B cell (primary cell): ENCODE measurements at regions not wholly inside any gene's neighbourhood (a gene's known extent, or its start where the extent isn't known, plus 50 kb on each side); places are given as distances from the start of the nearest gene placed in this dataset.

Source experiments
- ATAC-seq: fragments of 200-7000 bp; cut with Tn5 transposase; one replicate; pipeline ENCODE4 v1.10.0; 2021; ENCODE audit warnings: low read depth, mild to moderate bottlenecking, moderate number of reproducible peaks, moderate library complexity
- CTCF ChIA-PET: fragments of 350-600 bp; sonication (Branson Sonifier 250); formaldehyde crosslinking; loops from one replicate; lab custom pipeline; 2021; ENCODE audit warnings: antibody characterized with exemption, inconsistent platforms; lab: Charles Lee
- POLR2A ChIA-PET: fragments of 350-600 bp; sonication (Branson Sonifier 250); formaldehyde crosslinking; loops from one replicate; lab custom pipeline; 2021; ENCODE audit warnings: antibody characterized with exemption; lab: Charles Lee
- DNase-seq: peaks from one replicate; pipeline ENCODE4 v3.0.0; 2013
- H2AFZ ChIP-seq: 2 replicates; pipeline ENCODE4 v1.6.1; 2012; ENCODE audit warnings: mild to moderate bottlenecking, low read depth, low read length; ENCODE audit not compliant: insufficient read depth, poor library complexity, severe bottlenecking
- H3K27ac ChIP-seq, 2 donors: 1 replicate in 1 of 2; 2 replicates in 1 of 2; pipeline ENCODE4 v1.5.1; 2012 to 2013; ENCODE audit warnings: low read length in 2 of 2, mild to moderate bottlenecking in 2 of 2, moderate library complexity in 1 of 2
- H3K27me3 ChIP-seq, 4 experiments: fragments of 200-600 bp in 1 of 4; sonication (generic) in 1 of 4; replicated peaks in 1 of 4; 1 replicate in 2 of 4; 2 replicates in 2 of 4; pipeline versions ENCODE4 v1.6.1 to v1.7.0; 2013 to 2016; ENCODE audit warnings: low read length in 3 of 4, mild to moderate bottlenecking in 2 of 4, mixed read lengths in 1 of 4, moderate library complexity in 1 of 4; ENCODE audit not compliant: insufficient read depth in 4 of 4, control insufficient read depth in 3 of 4; ENCODE audit errors: control extremely low read depth in 1 of 4
- H3K36me3 ChIP-seq, 2 experiments: replicated peaks in 1 of 2; 1 replicate in 1 of 2; 2 replicates in 1 of 2; pipeline versions ENCODE4 v1.6.1 to v1.7.1; 2013; ENCODE audit warnings: low read length in 1 of 2; ENCODE audit not compliant: insufficient read depth in 2 of 2, control insufficient read depth in 1 of 2; ENCODE audit errors: control extremely low read depth in 1 of 2, extremely low read depth in 1 of 2
- H3K4me1 ChIP-seq, 2 donors: fragments of 200-600 bp in 1 of 2; sonication (generic) in 1 of 2; 1 replicate in 1 of 2; 2 replicates in 1 of 2; pipeline versions ENCODE4 v1.5.1 to v1.6.1; 2013 to 2017; ENCODE audit warnings: low read length in 2 of 2; ENCODE audit not compliant: control insufficient read depth in 2 of 2, insufficient read depth in 2 of 2
- H3K4me2 ChIP-seq: replicated peaks from 2 replicates; pipeline ENCODE3; 2012; ENCODE audit warnings: mild to moderate bottlenecking, low read depth, low read length; ENCODE audit not compliant: poor library complexity, severe bottlenecking
- H3K4me3 ChIP-seq, 5 experiments: fragments of 200-600 bp in 1 of 5; sonication (generic) in 1 of 5; 1 replicate in 3 of 5; 2 replicates in 2 of 5; pipeline versions ENCODE4 v1.5.1 to v1.7.0; 2011 to 2016; ENCODE audit warnings: low read length in 4 of 5, mild to moderate bottlenecking in 4 of 5, low read depth in 2 of 5, control low read depth in 1 of 5, moderate library complexity in 1 of 5; ENCODE audit not compliant: insufficient read depth in 1 of 5; ENCODE audit errors: control extremely low read depth in 1 of 5, extremely low read depth in 1 of 5
- H3K79me2 ChIP-seq: fragments of 200-600 bp; sonication (generic); one replicate; pipeline ENCODE4 v1.6.0; 2016; ENCODE audit warnings: low read length; ENCODE audit not compliant: control insufficient read depth, insufficient read depth
- H3K9ac ChIP-seq: fragments of 200-600 bp; sonication (generic); 2 replicates; pipeline ENCODE4 v1.6.1; 2017; ENCODE audit warnings: mild to moderate bottlenecking, low read length, moderate library complexity
- H3K9me3 ChIP-seq, 3 donors: one replicate each; pipeline versions ENCODE4 v1.6.1 to v1.7.1; 2013; ENCODE audit warnings: low read length in 2 of 3; ENCODE audit not compliant: control insufficient read depth in 2 of 3, insufficient read depth in 1 of 3; ENCODE audit errors: control extremely low read depth in 1 of 3
- H4K20me1 ChIP-seq: 2 replicates; pipeline ENCODE4 v1.6.0; 2012; ENCODE audit warnings: mild to moderate bottlenecking, low read length; ENCODE audit not compliant: insufficient read depth, control insufficient read depth, poor library complexity, severe bottlenecking
- H3K27ac Mint-ChIP-seq: one replicate; pipeline ENCODE4 v1.8.0; 2021; ENCODE audit warnings: mixed read lengths
- H3K27me3 Mint-ChIP-seq: one replicate; pipeline ENCODE4 v1.8.0; 2021; ENCODE audit warnings: mixed read lengths
- H3K4me1 Mint-ChIP-seq: one replicate; pipeline ENCODE4 v1.8.0; 2021; ENCODE audit warnings: mixed read lengths
- H3K4me3 Mint-ChIP-seq: one replicate; pipeline ENCODE4 v1.8.0; 2021; ENCODE audit warnings: mixed read lengths
- H3K9me3 Mint-ChIP-seq: one replicate; pipeline ENCODE4 v1.8.0; 2022; ENCODE audit warnings: mixed read lengths; ENCODE audit not compliant: insufficient read depth
- CTCF ChIP-seq: fragments of 200-600 bp; IDR thresholded peaks from one replicate; pipeline ENCODE4 v1.8.0; 2022; ENCODE audit warnings: antibody characterized with exemption, mild to moderate bottlenecking
- EZH2 ChIP-seq: IDR thresholded peaks from 2 replicates; pipeline ENCODE4 v1.6.1; 2012; ENCODE audit warnings: borderline replicate concordance, low read depth, mild to moderate bottlenecking, moderate library complexity, low read length; ENCODE audit not compliant: insufficient read depth, poor library complexity, severe bottlenecking
- WGBS: methylation state at CpG from one replicate; pipeline ENCODE4 v1.1.5; 2013; ENCODE audit warnings: missing lambda C conversion rate; ENCODE audit not compliant: insufficient coverage; 5-methylcytosine and 5-hydroxymethylcytosine counted together
- intact Hi-C: fragments of 100-400 bp; cut with micrococcal nuclease; formaldehyde crosslinking; loops from one replicate; pipeline ENCODE4 v1.10.0; 2022

GRCh38 chr6:19535351-19535750 is 301.8 kb upstream of the ID4 start:
- WGBS: no CpG with 5 or more reads among the region's 2 CpGs
- H3K9me3 Mint-ChIP-seq: peaks cover 9% of the 10 kb centered on the region
- POLR2A ChIA-PET: no interaction called here

GRCh38 chr6:19536838-19537237 is 300.3 kb upstream of the ID4 start:
- 100% methylated on average over 1 of the region's 3 CpGs for WGBS
- no peaks in the 10 kb centered on the region for H4K20me1 ChIP-seq
- ChIA-PET CTCF (interaction anchor here (0.7 kb wide), 1 partner anchor 17 kb away, joined by 3 read pairs; no protein-coding TSS in a partner anchor), POLR2A (no interaction called here)
- H3K27ac ChIP-seq: no peak overlapping the region
- intact Hi-C loops: no loop called here
- no peak for TF ChIP-seq EZH2
- no peak for TF ChIP-seq CTCF
- H3K4me3 ChIP-seq: no peak overlapping the region
- H3K9me3 Mint-ChIP-seq: peaks cover 9% of the 10 kb centered on the region
- no peaks in the 10 kb centered on the region for H3K36me3 ChIP-seq
- H3K27me3 ChIP-seq: no peaks in the 10 kb centered on the region
- no peak overlapping the region for H3K27ac Mint-ChIP-seq
- no peaks in the 10 kb centered on the region for H3K4me1 ChIP-seq
- H3K4me2 ChIP-seq: no peak overlapping the region
- H2AFZ ChIP-seq: no peak overlapping the region
- H3K27me3 Mint-ChIP-seq: no peaks in the 10 kb centered on the region
- no peak overlapping the region for H3K9ac ChIP-seq
- no peak overlapping the region for H3K4me3 Mint-ChIP-seq
- H3K79me2 ChIP-seq: no peaks in the 10 kb centered on the region
- H3K9me3 ChIP-seq: peaks cover 0 to 12% (median 3%) of the 10 kb centered on the region in 3 donors
- no peak for DNase-seq
- H3K4me1 Mint-ChIP-seq: no peaks in the 10 kb centered on the region
- ATAC-seq: no peak

More at GRCh38 chr6:19535351-19535750, 301.8 kb upstream of the ID4 start:
- H3K4me3 Mint-ChIP-seq: no peak overlapping the region
- intact Hi-C loops: no loop called here
- no peak overlapping the region for H3K4me3 ChIP-seq
- H4K20me1 ChIP-seq: no peaks in the 10 kb centered on the region
- no peak overlapping the region for H2AFZ ChIP-seq
- H3K27ac ChIP-seq: no peak overlapping the region
- CTCF ChIA-PET: no interaction called here
- H3K36me3 ChIP-seq: no peaks in the 10 kb centered on the region
- no peak overlapping the region for H3K9ac ChIP-seq
- no peaks in the 10 kb centered on the region for H3K4me1 Mint-ChIP-seq
- TF ChIP-seq CTCF: no peak
- TF ChIP-seq EZH2: no peak
- H3K27me3 Mint-ChIP-seq: no peaks in the 10 kb centered on the region
- H3K9me3 ChIP-seq: peaks cover 0 to 12% (median 3%) of the 10 kb centered on the region in 3 donors
- H3K4me2 ChIP-seq: no peak overlapping the region
- no peaks in the 10 kb centered on the region for H3K27me3 ChIP-seq
- H3K4me1 ChIP-seq: no peaks in the 10 kb centered on the region
- H3K27ac Mint-ChIP-seq: no peak overlapping the region
- ATAC-seq (no peak), DNase-seq (no peak)
- no peaks in the 10 kb centered on the region for H3K79me2 ChIP-seq
